ENCODE measurements at regions not wholly inside any gene's neighbourhood (a gene's known extent, or its start where the extent isn't known, plus 50 kb on each side); places are given as distances from the start of the nearest gene placed in this dataset.
"Not testable (repeated sequence)": the region's sequence is repeated elsewhere in the genome, so short reads cannot be mapped to it uniquely, and the experiment has no call there.

GRCh38 chr5:169531631-169532030 lies 51.9 kb upstream of the SPDL1 start:
- in situ Hi-C loops (cut with MboI; ENCODE audit: low pct_unique_long_range_greater_than_20kb, low sequenced_read_pairs), result no loop called here
- no peak for DNase-seq

- in situ Hi-C loops (cut with MboI; ENCODE audit: low pct_unique_long_range_greater_than_20kb, low sequenced_read_pairs), result no loop called here
- DNase-seq, result no peak
Measured at GRCh38 chr5:169527863-169528262, 55.7 kb upstream of the SPDL1 start.

- in situ Hi-C loops (cut with MboI; ENCODE audit: low pct_unique_long_range_greater_than_20kb, low sequenced_read_pairs), result no loop called here
- DNase-seq, result peak; percentile 74
Measured at GRCh38 chr5:169527066-169527465, 56.5 kb upstream of the SPDL1 start.

GRCh38 chr5:169522851-169523250 lies 60.7 kb upstream of the SPDL1 start:
- no peak for DNase-seq
- in situ Hi-C loops (cut with MboI; ENCODE audit: low pct_unique_long_range_greater_than_20kb, low sequenced_read_pairs), result no loop called here

GRCh38 chr5:169521366-169521983 lies 62.1 kb upstream of the SPDL1 start:
- no peak for DNase-seq
- in situ Hi-C loops (cut with MboI; ENCODE audit: low pct_unique_long_range_greater_than_20kb, low sequenced_read_pairs), result no loop called here

- DNase-seq, result no peak
- in situ Hi-C loops (cut with MboI; ENCODE audit: low pct_unique_long_range_greater_than_20kb, low sequenced_read_pairs), result no loop called here
Measured at GRCh38 chr5:169519358-169519757, 64.2 kb upstream of the SPDL1 start.

- DNase-seq; in situ Hi-C loops (cut with MboI; ENCODE audit: low pct_unique_long_range_greater_than_20kb, low sequenced_read_pairs): not testable (repeated sequence)
Measured at GRCh38 chr5:169518779-169519178, 64.8 kb upstream of the SPDL1 start.

GRCh38 chr5:169512385-169512784 lies 71.2 kb upstream of the SPDL1 start:
- in situ Hi-C loops (cut with MboI; ENCODE audit: low pct_unique_long_range_greater_than_20kb, low sequenced_read_pairs), result no loop called here
- DNase-seq, result no peak

- in situ Hi-C loops (cut with MboI; ENCODE audit: low pct_unique_long_range_greater_than_20kb, low sequenced_read_pairs), result no loop called here
- DNase-seq, result no peak
Measured at GRCh38 chr5:169511708-169512107, 71.9 kb upstream of the SPDL1 start.

- no peak for DNase-seq
- in situ Hi-C loops (cut with MboI; ENCODE audit: low pct_unique_long_range_greater_than_20kb, low sequenced_read_pairs), result no loop called here
Measured at GRCh38 chr5:169507051-169507450, 76.5 kb upstream of the SPDL1 start.

GRCh38 chr5:169503886-169504285 lies 79.7 kb upstream of the SPDL1 start:
- in situ Hi-C loops (cut with MboI; ENCODE audit: low pct_unique_long_range_greater_than_20kb, low sequenced_read_pairs), result no loop called here
- DNase-seq, result peak; percentile 48

- in situ Hi-C loops (cut with MboI; ENCODE audit: low pct_unique_long_range_greater_than_20kb, low sequenced_read_pairs), result no loop called here
- DNase-seq, result no peak
Measured at GRCh38 chr5:169499990-169500505, 83.5 kb upstream of the SPDL1 start.

GRCh38 chr5:169496878-169497277 lies 86.7 kb upstream of the SPDL1 start:
- no peak for DNase-seq
- in situ Hi-C loops (cut with MboI; ENCODE audit: low pct_unique_long_range_greater_than_20kb, low sequenced_read_pairs), result no loop called here

- in situ Hi-C loops (cut with MboI; ENCODE audit: low pct_unique_long_range_greater_than_20kb, low sequenced_read_pairs), result no loop called here
- no peak for DNase-seq
Measured at GRCh38 chr5:169494941-169495548, 88.5 kb upstream of the SPDL1 start.

- in situ Hi-C loops (cut with MboI; ENCODE audit: low pct_unique_long_range_greater_than_20kb, low sequenced_read_pairs), result no loop called here
- no peak for DNase-seq
Measured at GRCh38 chr5:169494383-169494935, 89.1 kb upstream of the SPDL1 start.

- DNase-seq, result no peak
- in situ Hi-C loops (cut with MboI; ENCODE audit: low pct_unique_long_range_greater_than_20kb, low sequenced_read_pairs), result no loop called here
Measured at GRCh38 chr5:169474226-169474625, 109.3 kb upstream of the SPDL1 start.

GRCh38 chr5:169472544-169472943 lies 111.0 kb upstream of the SPDL1 start:
- in situ Hi-C loops (cut with MboI; ENCODE audit: low pct_unique_long_range_greater_than_20kb, low sequenced_read_pairs), result no loop called here
- DNase-seq, result no peak

GRCh38 chr5:169471021-169471420 lies 112.6 kb upstream of the SPDL1 start:
- no peak for DNase-seq
- in situ Hi-C loops (cut with MboI; ENCODE audit: low pct_unique_long_range_greater_than_20kb, low sequenced_read_pairs), result no loop called here

- in situ Hi-C loops (cut with MboI; ENCODE audit: low pct_unique_long_range_greater_than_20kb, low sequenced_read_pairs), result no loop called here
- DNase-seq, result no peak
Measured at GRCh38 chr5:169467041-169467771, 116.4 kb upstream of the SPDL1 start.

GRCh38 chr5:169460896-169461295 lies 122.7 kb upstream of the SPDL1 start:
- in situ Hi-C loops (cut with MboI; ENCODE audit: low pct_unique_long_range_greater_than_20kb, low sequenced_read_pairs), result no loop called here
- DNase-seq, result no peak
